ENCODE measurements at regions not wholly inside any gene's neighbourhood (a gene's known extent, or its start where the extent isn't known, plus 50 kb on each side); places are given as distances from the start of the nearest gene placed in this dataset.

DNA sequence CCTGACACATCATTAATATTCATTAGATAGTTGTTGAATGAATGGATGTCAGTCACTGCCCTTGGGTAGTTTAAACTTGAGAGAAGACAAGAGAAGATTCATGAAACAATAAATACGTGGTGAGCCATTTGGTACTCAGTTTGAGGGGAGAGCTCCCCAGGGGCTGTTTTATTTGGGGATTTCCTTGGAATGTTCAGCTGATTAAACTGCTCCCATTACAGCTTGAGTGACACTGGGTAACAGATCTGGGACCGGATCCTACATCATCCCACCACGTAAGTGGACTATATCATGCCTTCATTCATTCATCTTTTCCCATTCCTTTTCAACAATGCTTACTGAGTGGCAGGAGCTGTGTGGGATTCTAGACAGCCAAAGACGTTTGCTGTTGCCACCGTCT, 162.0 kb downstream of the FAT3 start:
- DNase-seq, result no peak

DNA sequence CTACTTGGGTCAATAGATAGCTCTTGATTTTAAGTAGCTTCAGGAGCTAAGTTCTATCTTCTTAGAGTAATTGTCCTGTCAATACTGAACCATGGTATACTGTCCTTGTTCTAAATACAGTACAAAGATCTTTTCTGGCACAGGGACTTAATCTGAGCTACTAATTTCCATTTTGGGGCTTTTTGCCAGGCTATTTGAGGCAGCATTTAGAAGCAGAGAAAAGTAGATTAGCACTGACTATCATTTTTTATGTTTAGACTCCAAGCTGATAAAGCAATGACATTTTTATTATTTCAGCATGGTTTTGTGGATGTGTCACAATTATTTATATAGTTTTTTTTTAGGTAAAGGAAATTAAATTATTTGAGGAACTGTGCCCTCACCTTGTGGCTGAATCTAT, 163.2 kb downstream of the FAT3 start:
- no peak for DNase-seq

DNA sequence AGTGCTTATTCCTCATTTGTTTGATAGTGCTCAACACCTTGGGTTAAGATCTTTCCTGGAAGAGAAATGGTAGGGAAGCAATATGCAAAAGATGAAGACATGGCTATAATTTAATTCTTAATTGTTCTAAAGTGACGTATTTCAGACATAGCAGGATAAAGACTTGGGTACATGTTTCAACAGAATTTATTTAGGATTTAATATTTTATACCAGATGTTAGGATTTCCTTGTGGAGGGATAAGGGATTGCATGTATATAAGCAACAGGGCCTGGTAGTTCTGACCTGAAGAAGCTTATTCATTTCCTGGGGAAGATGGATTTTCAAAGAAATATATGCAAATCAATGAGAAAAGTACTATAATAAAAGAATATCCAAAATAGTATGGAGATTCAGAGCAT, 163.8 kb downstream of the FAT3 start:
- DNase-seq, result no peak

DNA sequence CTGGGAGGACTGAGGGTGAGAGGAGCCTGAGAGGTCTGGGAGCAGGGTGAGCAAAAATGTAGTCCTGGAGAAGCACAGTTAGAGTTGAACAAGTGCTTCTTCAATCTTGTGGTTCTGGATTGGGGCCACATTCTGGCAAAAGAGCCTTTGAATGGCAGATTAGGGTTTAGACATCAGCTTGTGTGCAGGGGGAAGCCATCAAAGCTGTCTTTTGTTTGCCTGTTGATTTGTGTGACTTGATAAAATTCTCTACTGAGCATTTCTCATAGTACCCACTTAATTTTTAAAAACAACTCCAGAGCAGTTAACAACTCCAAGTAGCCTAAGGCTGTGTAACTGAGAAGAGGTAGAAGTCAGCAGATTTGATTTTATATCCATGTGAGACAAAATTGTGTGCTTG, 166.2 kb downstream of the FAT3 start:
- DNase-seq, result peak; percentile 55

DNA sequence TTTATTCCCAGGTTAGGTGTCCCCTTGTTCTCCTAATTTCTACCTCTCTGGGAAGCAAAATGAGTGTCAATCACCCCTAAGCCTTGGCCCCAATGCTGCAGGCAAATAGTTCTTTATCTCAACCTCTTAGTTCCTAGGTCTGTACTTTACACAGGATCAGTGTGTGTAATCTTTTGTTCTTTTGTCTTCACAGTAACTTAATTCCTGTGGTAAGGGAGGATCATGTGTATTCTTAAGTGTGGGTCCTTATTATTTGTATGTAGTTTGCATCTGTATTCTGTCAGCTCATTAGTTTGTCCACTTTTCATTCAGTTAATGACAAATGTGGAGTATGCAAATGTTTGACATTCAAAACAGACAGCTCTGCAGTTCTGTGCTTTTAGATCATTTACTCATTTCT, 166.7 kb downstream of the FAT3 start:
- DNase-seq, result peak; percentile 86

DNA sequence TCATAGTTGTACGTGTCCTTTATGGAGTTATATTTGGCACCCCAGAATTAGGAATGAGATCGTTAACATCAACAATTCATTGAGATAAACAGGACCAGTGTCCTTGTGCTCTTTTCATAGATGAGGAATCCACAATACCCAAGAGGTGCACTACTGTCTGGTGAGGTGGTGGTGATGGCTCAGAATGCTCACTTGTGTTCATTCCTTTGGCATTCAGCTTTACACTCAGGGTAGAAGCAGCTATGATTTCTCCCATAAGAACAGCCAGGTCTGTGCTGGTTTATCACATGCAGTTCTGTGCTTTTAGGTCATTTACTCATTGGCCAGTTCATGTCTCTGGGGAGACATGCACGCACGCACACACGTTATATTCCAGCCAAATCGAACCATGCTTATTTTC, 167.2 kb downstream of the FAT3 start:
- no peak for DNase-seq

DNA sequence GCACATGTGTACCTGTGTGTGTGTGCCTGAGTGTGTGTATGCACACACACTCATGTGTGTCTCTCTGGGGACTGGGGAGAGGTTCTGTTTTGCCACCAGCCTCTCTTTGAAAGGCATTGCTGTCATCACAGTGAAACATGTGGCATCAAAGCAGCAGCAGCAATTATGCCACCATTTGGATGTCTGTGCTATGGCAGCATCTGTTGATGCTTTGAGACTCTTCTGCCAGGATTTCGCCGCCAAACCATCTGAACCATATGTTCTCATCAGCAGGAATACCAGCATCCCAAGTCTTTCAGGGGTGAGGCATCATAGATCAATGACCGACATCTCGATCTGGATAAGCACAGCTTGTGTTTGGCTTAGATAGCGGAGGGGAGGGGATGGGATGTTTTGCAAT, 168.6 kb downstream of the FAT3 start:
- no peak for DNase-seq

DNA sequence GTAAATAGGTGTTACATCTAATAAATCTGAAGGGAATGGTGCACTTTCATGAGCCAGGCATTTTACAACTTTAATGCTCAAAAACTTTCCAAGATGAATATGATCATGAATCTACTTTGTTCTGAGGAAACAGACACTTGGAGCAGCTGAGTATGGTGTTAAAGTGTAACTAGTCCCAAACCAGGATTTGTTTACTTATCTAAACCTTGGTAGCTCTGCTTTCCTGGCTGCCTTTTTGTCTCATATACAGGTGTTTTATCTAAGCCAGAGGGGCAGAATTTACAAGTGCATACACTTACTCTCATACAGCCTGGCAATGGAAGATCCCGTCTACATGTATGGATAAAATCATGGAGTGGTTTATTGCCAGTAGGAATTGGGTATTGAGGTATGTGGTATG, 171.5 kb downstream of the FAT3 start:
- no peak for DNase-seq

DNA sequence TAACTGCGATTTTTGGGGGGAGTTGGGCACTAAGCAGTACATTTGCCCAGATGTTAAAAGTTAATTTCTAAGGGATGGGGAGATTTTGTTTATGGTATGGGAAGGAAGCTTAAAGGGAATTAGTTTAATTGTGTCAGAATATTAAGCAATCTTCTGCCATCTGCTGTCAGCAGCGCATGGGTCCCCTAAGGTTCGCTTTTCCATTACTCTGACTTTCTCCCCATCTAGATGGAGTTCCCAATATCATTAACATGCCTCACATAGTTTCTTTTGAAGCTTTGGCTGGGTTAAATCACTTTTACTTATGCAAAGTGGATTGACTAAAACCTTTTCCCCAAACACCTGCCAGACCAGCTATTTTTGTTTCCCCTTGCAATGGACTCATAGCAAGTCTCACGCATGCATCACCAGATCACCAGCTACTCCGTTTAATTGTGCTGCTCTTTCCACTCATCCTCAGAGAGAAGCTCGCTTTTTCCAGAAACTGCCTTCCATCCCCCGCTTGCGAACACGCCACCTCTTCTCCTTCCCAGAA, 172.7 kb downstream of the FAT3 start:
- peak; percentile 41 for DNase-seq

DNA sequence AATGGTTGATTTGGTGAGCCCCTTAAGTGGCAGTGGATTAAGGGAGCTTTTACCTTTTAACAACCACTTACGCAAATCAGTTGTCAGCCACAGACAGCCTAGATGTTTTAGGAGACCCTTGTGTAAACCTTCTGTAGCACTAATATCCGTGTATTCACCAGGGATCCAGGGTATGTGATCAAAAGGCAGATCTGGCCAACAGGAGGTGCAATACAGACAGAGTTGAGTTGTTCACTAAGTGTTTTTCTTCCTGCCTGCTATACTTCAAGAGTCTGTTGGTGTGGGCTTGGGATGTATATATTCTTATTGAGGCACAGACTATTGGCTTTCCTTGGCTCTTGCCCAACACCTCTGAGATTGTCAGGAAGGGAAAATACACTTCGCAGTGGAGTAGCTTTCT, 175.1 kb downstream of the FAT3 start:
- no peak for DNase-seq

DNA sequence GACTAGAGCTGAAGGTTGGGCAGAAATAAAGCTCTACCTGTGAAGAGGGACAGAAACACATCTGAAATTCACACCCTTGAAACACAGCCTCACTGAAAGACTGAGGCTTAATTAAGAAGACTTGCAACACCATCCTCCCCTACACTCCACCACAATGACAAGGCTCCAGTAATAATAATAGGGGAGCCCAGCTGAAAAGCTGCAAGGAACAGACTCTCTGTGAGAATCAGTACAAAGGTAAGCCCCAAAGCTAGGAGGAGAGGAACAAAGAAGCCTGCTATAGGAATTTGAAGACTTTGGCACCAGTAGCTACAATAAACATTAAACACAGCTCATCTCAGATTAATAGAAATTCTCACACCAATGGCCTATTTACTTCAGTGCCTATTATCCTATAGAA, 176.9 kb downstream of the FAT3 start:
- DNase-seq, result no peak

DNA sequence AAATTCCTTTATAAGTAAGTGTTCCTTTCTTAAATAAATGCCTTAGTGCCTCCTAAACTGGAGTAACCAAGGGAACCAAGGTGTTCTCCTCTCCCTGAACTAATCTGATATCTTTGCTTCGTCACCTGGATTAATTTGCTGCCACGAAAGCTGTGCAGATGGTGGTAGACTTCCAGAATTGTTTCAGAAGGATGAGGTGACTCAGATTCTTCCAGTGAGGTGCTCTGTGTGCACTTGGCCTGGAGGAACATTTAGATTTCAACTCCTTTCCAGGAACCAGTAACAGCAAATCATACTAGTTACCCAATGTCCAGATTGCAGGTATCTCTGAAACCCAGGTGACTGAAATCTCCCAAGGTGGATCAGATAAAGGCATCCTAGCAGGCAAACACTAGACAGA, 181.9 kb downstream of the FAT3 start:
- DNase-seq, result no peak

DNA sequence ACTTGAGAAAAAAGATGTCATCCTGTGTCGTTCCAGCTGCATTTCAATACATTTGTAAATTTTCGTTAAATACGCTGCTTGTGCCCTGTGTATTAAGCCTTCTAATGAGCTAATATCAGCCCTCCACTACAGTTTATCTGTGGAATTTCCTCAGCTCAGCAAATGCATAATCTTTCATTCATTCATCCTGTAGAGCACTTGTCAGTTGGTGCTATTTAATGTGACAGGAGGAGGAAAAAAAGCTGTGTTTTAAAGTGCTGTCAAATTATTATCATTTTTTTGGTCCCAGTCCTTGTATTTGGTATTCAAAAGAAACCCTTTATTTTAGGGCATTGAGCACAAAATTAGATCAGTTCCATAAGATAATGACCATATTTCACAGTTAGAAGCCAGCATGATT, 184.7 kb downstream of the FAT3 start:
- DNase-seq, result no peak

DNA sequence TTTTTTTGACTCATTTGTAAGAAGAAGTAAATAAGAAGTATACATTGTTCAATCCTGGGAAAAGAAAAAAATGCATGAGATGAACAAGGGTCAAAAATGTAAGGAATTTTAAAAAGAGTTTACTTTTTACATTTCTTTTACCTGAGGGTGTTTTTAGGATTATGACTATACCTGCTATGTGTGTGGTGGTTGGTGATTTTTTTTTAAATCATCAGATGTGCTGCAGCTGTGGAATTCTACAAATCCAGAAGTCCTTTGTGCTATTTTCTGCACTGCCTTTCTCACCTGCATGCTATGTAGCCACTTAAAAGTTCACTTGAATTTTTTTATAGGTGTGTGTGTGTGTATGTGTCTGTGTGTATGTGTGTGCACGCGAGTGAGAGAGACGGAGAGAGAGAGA, 185.3 kb downstream of the FAT3 start:
- DNase-seq, result no peak

DNA sequence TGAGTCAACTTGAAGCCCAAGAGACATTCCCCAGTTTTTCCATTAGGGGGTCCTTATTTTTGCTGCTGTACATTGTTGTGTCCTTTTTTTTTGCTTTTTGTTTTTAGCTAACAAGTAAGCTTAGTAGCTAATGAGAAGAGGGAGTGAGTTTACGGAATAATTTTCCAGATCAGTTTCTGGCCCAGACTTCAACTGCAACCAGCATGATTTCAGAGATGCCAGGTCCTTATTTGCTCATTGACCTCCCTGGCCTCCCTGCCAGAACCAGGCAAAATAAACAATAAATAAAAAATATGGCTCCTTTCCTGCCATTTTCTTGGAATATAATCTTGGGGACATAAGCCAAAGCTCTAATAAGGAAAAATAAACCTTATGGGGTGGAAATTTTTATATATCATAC, 185.9 kb downstream of the FAT3 start:
- no peak for DNase-seq

DNA sequence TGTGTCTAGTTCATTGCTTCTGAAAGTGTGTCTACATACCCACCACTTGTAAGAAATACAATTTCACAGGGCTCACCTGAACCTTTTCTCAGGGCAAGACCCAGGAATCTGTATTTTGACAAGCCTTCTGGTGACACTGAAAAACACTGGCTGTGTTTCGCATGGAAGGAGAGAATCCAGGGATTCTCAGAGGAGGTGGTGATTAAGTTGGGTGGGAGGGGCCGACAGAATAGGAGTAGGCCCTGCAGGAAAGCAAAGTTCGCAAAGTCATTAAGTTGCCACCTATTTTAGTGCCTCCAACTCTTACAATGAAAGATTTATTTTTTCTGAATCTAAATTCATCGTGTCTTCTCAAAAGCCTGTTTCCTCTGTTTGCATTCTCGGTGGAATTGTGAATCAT, 186.8 kb downstream of the FAT3 start:
- DNase-seq, result no peak

DNA sequence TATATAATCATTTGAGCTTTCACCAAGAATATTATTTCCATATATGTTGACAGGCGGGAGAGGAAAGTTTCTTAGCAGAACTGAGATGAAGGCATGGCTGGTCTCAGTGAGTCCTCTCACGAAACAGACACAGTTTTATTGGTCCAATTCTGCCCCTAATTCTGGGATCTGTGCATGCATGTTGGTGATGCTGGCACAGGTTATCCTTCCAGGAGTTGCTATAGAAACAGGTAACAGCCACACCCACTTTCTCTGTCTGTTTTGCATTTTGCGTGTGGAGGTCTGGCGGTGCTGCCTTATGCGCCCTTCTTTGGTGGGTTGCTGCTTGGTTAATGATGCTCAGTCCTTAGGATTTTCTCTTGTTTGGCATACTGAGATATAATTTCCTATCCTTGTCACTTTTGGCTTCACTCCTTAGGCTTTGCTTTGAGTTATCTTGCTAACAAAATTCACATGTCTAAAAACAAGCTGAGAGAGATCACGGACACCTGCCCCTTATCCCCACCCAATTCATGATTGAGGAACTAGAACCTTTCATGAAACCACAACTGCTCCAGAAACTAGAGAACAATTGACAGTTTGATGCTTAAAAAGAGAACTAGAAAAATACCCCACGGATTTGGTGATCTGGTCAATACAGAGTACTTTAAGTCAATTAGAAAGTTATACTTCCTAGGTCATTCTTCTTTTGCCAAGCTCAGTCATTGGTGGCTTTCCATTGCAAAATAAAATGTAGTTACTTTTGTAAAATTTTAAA, 189.3 kb downstream of the FAT3 start:
- no peak for DNase-seq

DNA sequence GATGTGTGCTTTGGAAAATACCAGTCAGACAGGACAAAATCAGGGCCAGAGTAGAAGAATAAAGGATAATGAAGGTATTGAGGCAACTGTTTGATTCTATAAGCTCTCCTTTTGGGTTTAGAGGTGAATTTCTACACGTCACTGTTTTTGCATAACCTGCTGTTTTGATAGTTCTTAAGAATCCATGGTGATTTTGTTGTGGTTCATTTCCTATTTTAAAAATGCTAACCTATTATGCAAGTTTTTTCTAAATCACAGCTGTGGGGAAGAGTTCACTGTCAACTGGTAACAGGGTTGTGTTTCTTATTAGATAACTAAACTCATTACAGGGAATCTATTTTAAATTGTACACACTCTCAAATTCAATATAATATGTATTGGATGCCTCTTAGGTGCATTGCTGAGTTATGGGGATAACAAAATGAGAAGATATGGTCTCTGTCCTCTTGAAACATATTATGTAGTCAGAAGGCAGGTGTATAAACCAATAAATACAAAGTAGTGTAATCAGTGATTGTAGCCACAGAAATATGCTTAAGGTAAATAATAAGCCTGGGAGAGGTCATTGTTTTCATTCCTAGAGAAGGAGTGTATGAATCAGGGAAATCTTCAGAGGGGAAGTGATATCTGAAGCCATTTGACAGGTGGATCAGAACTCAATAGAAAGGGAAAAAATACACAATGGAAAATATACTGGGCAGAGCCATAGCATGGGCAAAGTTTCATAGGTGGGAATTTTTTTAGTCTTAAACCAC, 192.5 kb downstream of the FAT3 start:
- no peak for DNase-seq

DNA sequence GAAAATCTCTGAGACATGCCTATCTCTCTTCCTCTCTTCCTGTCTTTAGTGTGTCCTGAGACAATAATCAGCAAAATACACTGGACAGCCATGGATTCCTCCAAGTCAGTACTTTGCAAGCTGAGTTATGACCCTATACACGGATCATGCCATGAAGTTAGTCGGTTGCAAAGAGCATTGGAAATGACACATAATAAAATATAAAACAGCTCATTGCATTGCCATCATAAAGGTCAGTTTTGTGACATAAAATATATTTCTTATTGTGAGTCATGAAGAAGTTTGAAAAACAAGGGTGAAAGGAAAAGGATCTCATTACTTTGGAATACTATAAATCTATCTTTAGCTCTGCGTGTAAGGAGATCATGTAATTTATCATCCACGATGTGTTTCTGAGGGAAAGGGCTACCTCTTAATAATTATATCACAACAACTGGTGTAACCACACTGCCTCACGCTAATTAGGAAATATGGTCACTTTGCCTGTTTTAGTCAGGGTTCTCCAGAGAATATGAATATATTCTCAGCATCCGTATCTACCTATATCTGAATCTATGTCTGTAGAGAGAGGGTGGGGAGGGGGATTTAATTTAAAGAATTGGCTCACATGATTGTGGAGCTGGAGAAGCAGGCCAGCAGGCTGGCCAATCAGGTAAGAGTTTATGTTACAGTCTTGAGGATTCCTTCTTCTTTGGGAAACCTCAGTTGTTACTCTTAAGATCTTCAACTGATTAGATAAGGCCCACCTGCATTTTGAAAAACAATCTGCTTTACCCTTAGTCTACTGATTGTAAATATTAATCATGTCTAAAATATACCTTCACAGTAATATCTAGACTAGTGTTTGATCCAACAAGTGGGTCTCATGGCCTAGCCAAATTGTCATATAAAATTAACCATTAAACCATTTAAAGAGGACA, 198.8 kb downstream of the FAT3 start:
- DNase-seq, result no peak

DNA sequence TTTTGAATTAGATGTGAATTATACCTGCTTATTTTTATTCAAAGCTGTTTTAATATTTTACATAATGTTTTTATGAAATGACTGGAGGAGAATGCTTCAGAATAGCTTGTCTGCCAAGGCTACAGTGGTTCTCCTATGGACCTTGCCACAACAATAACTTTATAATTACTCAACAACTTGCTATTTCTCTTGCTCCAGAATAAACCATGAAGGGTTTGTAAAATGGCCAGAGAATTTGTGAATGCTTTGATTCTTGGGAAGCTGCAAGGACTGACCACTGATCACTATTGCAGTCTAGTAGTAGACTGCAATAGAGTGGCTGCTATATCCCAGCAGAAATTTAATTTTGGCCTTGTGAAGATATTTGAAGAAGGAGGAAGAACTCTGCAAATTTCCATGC, 199.7 kb downstream of the FAT3 start:
- no peak for DNase-seq

DNA sequence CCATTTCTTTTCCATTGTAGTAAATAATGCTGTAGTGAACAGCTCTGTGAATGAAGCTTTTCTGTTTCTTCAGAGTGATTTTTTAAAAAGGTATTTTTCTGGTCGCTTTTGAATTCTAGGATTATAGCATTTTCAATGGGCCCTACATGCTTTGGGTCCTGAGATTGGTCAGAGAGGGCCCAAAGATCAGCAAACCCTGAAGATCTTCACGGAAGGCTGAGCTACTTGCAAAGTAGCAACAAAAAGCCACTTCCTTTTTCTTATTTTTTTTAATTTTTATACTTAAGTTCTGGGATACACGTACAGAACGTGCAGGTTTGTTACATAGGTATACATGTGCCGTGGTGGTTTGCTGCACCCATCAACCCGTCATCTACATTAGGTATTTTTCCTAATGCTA, 200.5 kb downstream of the FAT3 start:
- DNase-seq, result no peak

DNA sequence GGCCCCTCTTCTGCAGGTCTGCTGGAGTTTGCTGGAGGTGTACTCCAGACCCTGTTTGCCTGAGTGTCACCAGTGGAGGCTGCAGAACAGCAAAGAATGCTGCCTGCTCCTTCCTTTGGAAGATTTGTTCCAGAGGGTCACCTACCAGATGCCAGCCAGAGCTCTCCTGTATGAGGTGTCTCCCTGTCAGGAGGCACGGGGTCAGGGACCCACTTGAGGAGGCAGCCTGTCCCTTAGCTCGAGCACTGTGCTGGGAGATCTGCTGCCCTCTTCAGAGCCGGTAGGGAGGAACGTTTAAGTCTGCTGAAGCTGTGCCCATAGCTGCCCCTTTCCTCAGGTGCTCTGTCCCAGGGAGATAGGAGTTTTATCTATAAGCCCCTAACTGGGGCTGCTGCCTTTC, 207.9 kb downstream of the FAT3 start:
- DNase-seq, result no peak

Measured in NCI-H1048 (cell line).